Fibroblast of peridontal ligament (primary cell): ENCODE measurements at regions not wholly inside any gene's neighbourhood (a gene's known extent, or its start where the extent isn't known, plus 50 kb on each side); places are given as distances from the start of the nearest gene placed in this dataset.

Source experiments
- DNase-seq: peaks from one replicate; pipeline ENCODE4 v3.0.0-alpha.2; 2010; ENCODE audit errors: extremely low read depth

GRCh38 chr11:80168796-80169195, 728.0 kb upstream of the TENM4 start:
- no peak for DNase-seq

GRCh38 chr11:80167766-80168165, 726.9 kb upstream of the TENM4 start:
- no peak for DNase-seq

GRCh38 chr11:80165744-80166143, 724.9 kb upstream of the TENM4 start:
- no peak for DNase-seq

GRCh38 chr11:80163441-80163840, 722.6 kb upstream of the TENM4 start:
- no peak for DNase-seq

- peak; percentile 6 for DNase-seq
These were observed 722.2 kb upstream of the TENM4 start for GRCh38 chr11:80163011-80163410.

- no peak for DNase-seq
These were observed 721.6 kb upstream of the TENM4 start for GRCh38 chr11:80162387-80162786.

GRCh38 chr11:80157447-80157846, 716.6 kb upstream of the TENM4 start:
- no peak for DNase-seq

GRCh38 chr11:80156062-80156461, 715.2 kb upstream of the TENM4 start:
- no peak for DNase-seq

- peak; percentile 54 for DNase-seq
These were observed 714.7 kb upstream of the TENM4 start for GRCh38 chr11:80155412-80156017.

- no peak for DNase-seq
These were observed 705.4 kb upstream of the TENM4 start for GRCh38 chr11:80146232-80146631.

GRCh38 chr11:80144897-80145594, 704.2 kb upstream of the TENM4 start:
- DNase-seq, result no peak

- no peak for DNase-seq
These were observed 696.2 kb upstream of the TENM4 start for GRCh38 chr11:80136991-80137390.

- DNase-seq, result no peak
These were observed 688.6 kb upstream of the TENM4 start for GRCh38 chr11:80129396-80129795.

- DNase-seq, result no peak
These were observed 681.4 kb upstream of the TENM4 start for GRCh38 chr11:80122211-80122610.

- DNase-seq, result no peak
These were observed 677.2 kb upstream of the TENM4 start for GRCh38 chr11:80118073-80118472.

- DNase-seq, result no peak
These were observed 676.0 kb upstream of the TENM4 start for GRCh38 chr11:80116796-80117195.

GRCh38 chr11:80109652-80110051, 668.8 kb upstream of the TENM4 start:
- DNase-seq, result no peak

- DNase-seq, result no peak
These were observed 668.2 kb upstream of the TENM4 start for GRCh38 chr11:80109031-80109430.

GRCh38 chr11:80107415-80107814, 666.6 kb upstream of the TENM4 start:
- no peak for DNase-seq

- DNase-seq, result no peak
These were observed 663.4 kb upstream of the TENM4 start for GRCh38 chr11:80104191-80104590.

- peak; percentile 94 for DNase-seq
These were observed 662.5 kb upstream of the TENM4 start for GRCh38 chr11:80103142-80103859.

GRCh38 chr11:80097146-80097545, 656.3 kb upstream of the TENM4 start:
- no peak for DNase-seq

- peak; percentile 79 for DNase-seq
These were observed 655.9 kb upstream of the TENM4 start for GRCh38 chr11:80096736-80097135.
